IgD-negative memory B cell (primary cell): ENCODE measurements at regions not wholly inside any gene's neighbourhood (a gene's known extent, or its start where the extent isn't known, plus 50 kb on each side); places are given as distances from the start of the nearest gene placed in this dataset.
A peak's percentile ranks its signal among the peaks of the same experiment; 100 is the strongest.

Source experiments
- H3K27ac Mint-ChIP-seq, 3 donors: one replicate each; pipeline ENCODE4 v1.8.0; 2020 to 2022; ENCODE audit warnings: mild to moderate bottlenecking in 3 of 3, mixed read lengths in 3 of 3, moderate library complexity in 1 of 3
- H3K27me3 Mint-ChIP-seq: one replicate; pipeline ENCODE4 v1.8.0; 2021; ENCODE audit warnings: mixed read lengths
- H3K36me3 Mint-ChIP-seq: one replicate; pipeline ENCODE4 v1.8.0; 2020; ENCODE audit warnings: mild to moderate bottlenecking, mixed read lengths
- H3K4me1 Mint-ChIP-seq, 3 donors: one replicate each; pipeline ENCODE4 v1.8.0; 2020 to 2022; ENCODE audit warnings: mixed read lengths in 3 of 3, mild to moderate bottlenecking in 1 of 3
- H3K4me3 Mint-ChIP-seq, 4 donors: one replicate each; pipeline ENCODE4 v1.8.0; 2020 to 2022; ENCODE audit warnings: mild to moderate bottlenecking in 4 of 4, mixed read lengths in 4 of 4, moderate library complexity in 3 of 4
- H3K9me3 Mint-ChIP-seq, 3 donors: one replicate each; pipeline ENCODE4 v1.8.0; 2020 to 2021; ENCODE audit warnings: mixed read lengths in 3 of 3, mild to moderate bottlenecking in 1 of 3

DNA sequence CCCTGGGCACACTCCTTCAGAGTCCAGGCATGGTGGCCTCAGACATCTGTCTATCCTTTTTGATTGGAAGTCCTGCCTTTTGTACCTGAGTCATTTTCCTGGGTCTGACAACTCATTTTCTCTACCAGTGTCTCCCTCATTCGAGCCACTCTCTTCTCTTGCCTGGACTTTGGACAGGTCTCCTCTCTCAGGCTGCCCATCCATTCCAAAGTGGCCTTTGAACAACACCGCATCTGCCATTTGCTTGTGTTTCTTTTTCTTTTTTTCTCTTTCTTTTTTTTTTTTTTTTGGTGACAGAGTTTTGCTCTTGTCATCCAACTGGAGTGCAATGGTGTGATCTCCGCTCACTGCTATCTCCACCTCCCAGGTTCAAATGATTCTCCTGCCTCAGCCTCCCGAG lies 142.1 kb upstream of the COBL start:
- H3K27me3 Mint-ChIP-seq: no peaks in the 10 kb centered on the region
- no peaks in the 10 kb centered on the region for H3K36me3 Mint-ChIP-seq
- peaks cover 0 to 2% (median 0%) of the 10 kb centered on the region in 3 donors for H3K4me1 Mint-ChIP-seq
- H3K4me3 Mint-ChIP-seq: no peak overlapping the region
- no peak overlapping the region for H3K27ac Mint-ChIP-seq
- peaks cover 0 to 3% (median 2%) of the 10 kb centered on the region in 3 donors for H3K9me3 Mint-ChIP-seq

GRCh38 chr7:51457079-51457478 lies 140.5 kb upstream of the COBL start:
- Mint-ChIP-seq H3K36me3 (no peaks in the 10 kb centered on the region), H3K4me3 (no peak overlapping the region), H3K27me3 (no peaks in the 10 kb centered on the region), H3K27ac (no peak overlapping the region), H3K9me3 (peaks cover 0 to 2% (median 0%) of the 10 kb centered on the region in 3 donors), H3K4me1 (peaks cover 0 to 2% (median 0%) of the 10 kb centered on the region in 3 donors)

DNA sequence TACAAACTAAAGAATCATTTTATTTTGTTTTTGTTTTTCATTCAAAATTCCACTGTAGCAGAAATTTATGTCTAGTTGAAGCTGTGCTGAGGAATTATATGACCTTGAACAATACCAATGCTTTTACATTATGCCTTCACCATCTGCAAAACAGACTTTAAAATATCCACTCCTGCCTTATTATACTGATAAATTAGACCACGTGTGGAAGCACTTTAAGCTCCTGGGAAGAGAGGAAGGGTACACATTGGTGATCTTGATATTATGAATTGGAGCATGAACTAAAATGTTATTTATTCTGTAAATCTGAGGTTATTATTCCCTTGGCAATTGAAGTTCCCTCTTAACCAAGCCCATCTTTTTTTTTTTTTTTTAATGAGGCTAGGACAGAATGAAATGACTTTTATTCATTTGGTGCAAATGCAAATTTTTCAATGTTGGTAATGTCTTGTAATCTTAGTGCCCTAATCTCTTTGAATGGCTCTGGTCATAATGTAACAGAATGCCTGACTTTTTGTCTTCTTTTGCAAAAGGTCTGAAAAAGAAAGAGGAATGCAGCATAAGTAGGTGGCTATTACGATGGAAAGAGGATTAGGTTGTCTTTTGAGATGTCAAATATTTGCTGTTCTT lies 139.9 kb upstream of the COBL start:
- Mint-ChIP-seq H3K36me3 (no peaks in the 10 kb centered on the region), H3K9me3 (peaks cover 0 to 2% (median 0%) of the 10 kb centered on the region in 3 donors), H3K4me1 (peaks cover 0 to 2% (median 0%) of the 10 kb centered on the region in 3 donors), H3K27ac (no peak overlapping the region), H3K4me3 (no peak overlapping the region), H3K27me3 (no peaks in the 10 kb centered on the region)

DNA sequence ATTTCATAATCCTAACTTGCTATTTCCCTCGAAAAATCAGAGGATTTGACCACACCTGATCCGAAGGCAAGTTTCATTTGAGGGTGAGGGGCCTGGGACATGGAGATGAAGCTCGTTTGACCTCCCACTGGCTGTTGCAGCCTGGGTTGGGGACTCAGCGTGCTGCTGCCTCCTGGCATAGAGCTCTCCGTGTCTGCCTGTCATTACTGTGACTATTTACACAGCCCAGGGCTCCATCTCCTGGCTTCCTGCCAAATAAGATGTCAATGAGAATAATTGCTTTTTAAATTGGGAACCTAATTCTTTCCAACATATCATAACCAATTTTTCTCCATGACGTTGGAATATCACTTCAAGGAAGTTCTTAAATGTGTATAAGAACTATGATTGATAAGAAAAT lies 139.3 kb upstream of the COBL start:
- H3K9me3 Mint-ChIP-seq: peaks cover 0 to 2% (median 0%) of the 10 kb centered on the region in 3 donors
- H3K27ac Mint-ChIP-seq: no peak overlapping the region
- H3K4me3 Mint-ChIP-seq: no peak overlapping the region
- H3K36me3 Mint-ChIP-seq: no peaks in the 10 kb centered on the region
- H3K27me3 Mint-ChIP-seq: no peaks in the 10 kb centered on the region
- peaks cover 0 to 2% (median 0%) of the 10 kb centered on the region in 3 donors for H3K4me1 Mint-ChIP-seq

DNA sequence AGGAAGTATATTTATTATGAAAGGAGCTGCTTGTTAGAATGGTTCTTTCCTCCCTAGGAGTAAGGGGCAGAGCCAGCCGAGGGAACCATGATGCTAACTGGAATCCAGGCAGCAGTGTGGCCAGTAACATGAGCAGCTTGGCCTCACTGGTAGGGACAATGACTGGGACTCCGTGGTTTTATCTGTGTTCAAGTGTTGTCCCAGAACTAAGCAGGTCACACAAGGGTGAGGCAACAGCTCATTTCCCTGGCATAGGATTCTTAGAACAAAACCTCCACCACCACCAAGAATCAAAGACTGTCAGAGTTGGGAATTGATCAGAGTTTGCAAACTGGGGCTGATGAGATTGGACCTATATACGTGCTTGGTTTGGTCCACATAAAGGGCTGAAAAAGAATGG lies 138.9 kb upstream of the COBL start:
- H3K4me3 Mint-ChIP-seq: no peak overlapping the region

DNA sequence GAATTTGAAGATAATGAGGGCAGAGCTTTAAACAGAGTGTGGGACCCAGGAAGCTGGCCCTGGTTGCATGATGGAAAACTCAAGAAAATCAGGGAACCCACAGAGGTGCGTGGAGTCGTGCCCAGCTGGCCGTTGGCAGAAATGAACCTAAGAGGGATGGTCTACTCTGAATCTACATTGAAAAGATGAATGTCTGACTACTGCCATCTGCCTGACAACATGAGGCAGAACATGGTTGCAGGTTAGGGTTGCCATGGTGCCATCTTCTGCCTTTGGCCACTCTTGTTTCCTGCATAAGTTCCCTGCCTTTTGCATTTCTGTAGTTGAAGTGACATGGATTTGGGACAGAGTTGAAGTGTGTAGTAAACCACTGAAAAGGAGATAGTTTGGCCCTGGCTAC lies 138.5 kb upstream of the COBL start:
- Mint-ChIP-seq H3K27me3 (no peaks in the 10 kb centered on the region), H3K9me3 (peaks cover 0 to 6% (median 0%) of the 10 kb centered on the region in 3 donors), H3K4me1 (peaks cover 0 to 3% (median 0%) of the 10 kb centered on the region in 3 donors), H3K4me3 (no peak overlapping the region), H3K36me3 (no peaks in the 10 kb centered on the region), H3K27ac (no peak overlapping the region)

More for the DNA sequence above, 138.9 kb upstream of the COBL start:
- Mint-ChIP-seq H3K9me3 (peaks cover 0 to 1% (median 0%) of the 10 kb centered on the region in 3 donors), H3K27ac (no peak overlapping the region), H3K4me1 (peaks cover 0 to 3% (median 0%) of the 10 kb centered on the region in 3 donors), H3K27me3 (no peaks in the 10 kb centered on the region), H3K36me3 (no peaks in the 10 kb centered on the region)

GRCh38 chr7:51452694-51453093 lies 136.1 kb upstream of the COBL start:
- Mint-ChIP-seq H3K4me3 (no peak overlapping the region), H3K4me1 (peaks cover 0 to 3% (median 0%) of the 10 kb centered on the region in 3 donors), H3K9me3 (peaks cover 0 to 7% (median 2%) of the 10 kb centered on the region in 3 donors), H3K27me3 (no peaks in the 10 kb centered on the region), H3K36me3 (no peaks in the 10 kb centered on the region), H3K27ac (no peak overlapping the region)

GRCh38 chr7:51451751-51452476 lies 135.3 kb upstream of the COBL start:
- no peaks in the 10 kb centered on the region for H3K27me3 Mint-ChIP-seq
- no peaks in the 10 kb centered on the region for H3K36me3 Mint-ChIP-seq
- H3K9me3 Mint-ChIP-seq: peaks cover 0 to 7% (median 2%) of the 10 kb centered on the region in 3 donors
- H3K4me1 Mint-ChIP-seq: peaks cover 0 to 2% (median 0%) of the 10 kb centered on the region in 3 donors
- no peak overlapping the region for H3K27ac Mint-ChIP-seq
- no peak overlapping the region for H3K4me3 Mint-ChIP-seq

DNA sequence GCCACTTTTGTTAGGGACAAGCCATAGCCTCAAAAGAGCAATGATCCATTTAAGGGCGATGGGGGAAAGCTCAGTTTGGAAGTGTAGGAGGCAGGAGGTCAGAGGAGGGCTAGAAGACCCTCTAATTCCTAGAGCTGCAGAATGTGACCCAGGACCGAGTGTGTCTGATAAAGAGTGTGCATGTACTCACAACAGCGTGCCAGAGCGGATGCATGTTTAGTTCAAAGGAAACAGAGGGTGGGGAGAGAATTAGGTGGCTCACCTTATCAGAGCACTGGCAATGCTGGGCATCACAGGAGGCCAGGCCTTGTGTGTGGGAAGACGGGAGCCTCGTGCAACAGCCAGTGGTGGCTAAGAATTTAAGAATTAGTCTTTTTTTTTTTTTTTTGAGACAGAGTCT lies 133.9 kb upstream of the COBL start:
- Mint-ChIP-seq H3K36me3 (no peaks in the 10 kb centered on the region), H3K4me3 (peak overlapping the region in 1 of 4 donors; percentile 37), H3K27ac (peak overlapping the region in 1 of 3 donors; percentile 80), H3K27me3 (no peaks in the 10 kb centered on the region), H3K4me1 (peaks cover 0 to 2% (median 0%) of the 10 kb centered on the region in 3 donors), H3K9me3 (peaks cover 0 to 7% (median 4%) of the 10 kb centered on the region in 3 donors)

GRCh38 chr7:51446785-51447184 lies 130.2 kb upstream of the COBL start:
- H3K27me3 Mint-ChIP-seq: no peaks in the 10 kb centered on the region

GRCh38 chr7:51446356-51446755 lies 129.7 kb upstream of the COBL start:
- Mint-ChIP-seq H3K4me3 (no peak overlapping the region), H3K27me3 (no peaks in the 10 kb centered on the region), H3K4me1 (peaks cover 0 to 3% (median 0%) of the 10 kb centered on the region in 3 donors), H3K36me3 (no peaks in the 10 kb centered on the region), H3K9me3 (peaks cover 2 to 22% (median 4%) of the 10 kb centered on the region in 3 donors), H3K27ac (no peak overlapping the region)

More at GRCh38 chr7:51446785-51447184, 130.2 kb upstream of the COBL start:
- Mint-ChIP-seq H3K27ac (no peak overlapping the region), H3K4me3 (no peak overlapping the region), H3K4me1 (peaks cover 0 to 3% (median 0%) of the 10 kb centered on the region in 3 donors), H3K9me3 (peaks cover 2 to 22% (median 4%) of the 10 kb centered on the region in 3 donors), H3K36me3 (no peaks in the 10 kb centered on the region)

DNA sequence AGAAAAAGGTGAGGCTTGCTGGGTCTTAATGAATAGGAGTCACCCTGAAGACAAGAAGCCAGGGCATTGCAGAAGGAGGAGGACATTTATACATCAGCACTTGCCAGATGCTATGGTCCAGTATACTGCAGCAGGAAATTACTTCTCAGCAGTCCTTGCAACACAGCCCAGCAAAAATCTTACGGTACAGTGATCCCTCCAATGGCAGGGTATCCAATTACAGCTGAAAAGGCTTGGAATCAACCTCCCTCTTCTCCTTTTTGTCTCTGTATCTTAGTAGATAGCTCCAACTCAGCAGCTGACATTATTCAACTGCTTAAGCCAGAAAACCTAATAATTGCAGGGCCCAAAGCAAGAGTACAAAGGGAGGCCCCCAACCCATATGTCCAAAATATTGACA lies 128.3 kb upstream of the COBL start:
- Mint-ChIP-seq H3K36me3 (no peaks in the 10 kb centered on the region), H3K27me3 (no peaks in the 10 kb centered on the region), H3K4me3 (no peak overlapping the region), H3K9me3 (peaks cover 2 to 15% (median 4%) of the 10 kb centered on the region in 3 donors), H3K27ac (no peak overlapping the region), H3K4me1 (peaks cover 0 to 1% (median 0%) of the 10 kb centered on the region in 3 donors)

DNA sequence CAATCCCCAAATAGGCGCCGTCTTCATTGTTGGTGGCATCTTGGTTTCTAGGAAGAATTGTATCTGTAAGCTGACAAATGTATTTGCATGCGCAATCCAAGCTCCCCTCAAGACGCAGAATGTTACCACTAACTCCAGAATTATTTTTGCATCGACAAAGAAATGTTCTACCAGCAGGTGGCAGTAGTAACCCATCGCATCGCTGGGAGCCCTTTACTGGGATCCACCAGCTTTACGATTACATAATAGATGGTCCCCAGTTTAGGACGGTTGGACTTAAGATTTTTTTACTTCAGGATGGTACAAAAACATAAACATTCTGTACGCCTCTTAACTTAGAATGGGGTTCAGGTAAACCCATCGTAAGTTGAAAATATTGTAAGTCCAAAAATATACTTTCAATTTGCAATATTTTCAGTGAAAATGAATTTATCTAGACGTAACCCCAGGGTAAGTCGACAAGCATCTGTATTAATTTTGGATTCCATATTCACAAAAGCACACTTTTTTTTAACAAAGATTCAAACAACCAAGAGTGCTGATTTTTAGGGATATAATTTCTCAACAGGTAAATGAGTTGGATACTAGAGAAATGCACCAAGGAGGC lies 114.0 kb upstream of the COBL start:
- peaks cover 0 to 2% (median 0%) of the 10 kb centered on the region in 3 donors for H3K9me3 Mint-ChIP-seq
- H3K4me1 Mint-ChIP-seq: no peaks in the 10 kb centered on the region
- no peak overlapping the region for H3K4me3 Mint-ChIP-seq
- peaks cover 2% of the 10 kb centered on the region for H3K27me3 Mint-ChIP-seq
- peaks cover 4% of the 10 kb centered on the region for H3K36me3 Mint-ChIP-seq
- peak overlapping the region in 1 of 3 donors; percentile 13 for H3K27ac Mint-ChIP-seq

- peaks cover 2% of the 10 kb centered on the region for H3K27me3 Mint-ChIP-seq
- no peaks in the 10 kb centered on the region for H3K36me3 Mint-ChIP-seq
- H3K9me3 Mint-ChIP-seq: no peaks in the 10 kb centered on the region
- no peak overlapping the region for H3K27ac Mint-ChIP-seq
- no peaks in the 10 kb centered on the region for H3K4me1 Mint-ChIP-seq
- no peak overlapping the region for H3K4me3 Mint-ChIP-seq
These were observed 111.7 kb upstream of the COBL start for GRCh38 chr7:51428217-51428887.

DNA sequence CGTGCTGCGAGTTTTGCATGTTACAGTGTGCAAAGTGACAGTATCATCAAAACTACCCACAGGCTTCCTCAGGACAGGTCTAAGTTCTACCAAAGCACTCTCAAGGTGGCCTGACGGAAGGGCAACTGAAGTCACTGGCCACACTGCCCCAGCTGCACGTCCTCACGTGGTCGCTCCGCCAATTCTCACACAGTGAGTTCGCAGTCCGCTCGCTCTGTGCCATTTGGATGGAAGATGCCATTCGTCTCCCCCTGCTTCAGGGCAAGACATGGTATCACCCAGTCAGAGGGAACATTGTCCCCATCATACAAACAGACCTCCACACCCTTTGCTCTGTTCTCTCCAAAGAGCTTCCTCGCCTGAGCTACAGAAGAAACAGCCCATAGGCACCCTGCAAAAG lies 109.6 kb upstream of the COBL start:
- H3K9me3 Mint-ChIP-seq: no peaks in the 10 kb centered on the region
- no peaks in the 10 kb centered on the region for H3K36me3 Mint-ChIP-seq
- H3K27me3 Mint-ChIP-seq: peaks cover 2% of the 10 kb centered on the region
- peak overlapping the region in 1 of 3 donors; percentile 74 for H3K27ac Mint-ChIP-seq
- no peak overlapping the region for H3K4me3 Mint-ChIP-seq
- no peaks in the 10 kb centered on the region for H3K4me1 Mint-ChIP-seq
